IPS-18c (cell line): ENCODE measurements at regions not wholly inside any gene's neighbourhood (a gene's known extent, or its start where the extent isn't known, plus 50 kb on each side); places are given as distances from the start of the nearest gene placed in this dataset.

Experiments
- H3K4me3 ChIP-seq: 2 replicates; pipeline ENCODE4 v1.7.0; 2013; ENCODE audit warnings: low read depth, mild to moderate bottlenecking, low read length, moderate library complexity; ENCODE audit not compliant: insufficient read depth
- H3K9me3 ChIP-seq: one replicate; pipeline ENCODE4 v1.6.1; 2013; ENCODE audit warnings: mild to moderate bottlenecking, low read length, moderate library complexity; ENCODE audit not compliant: control insufficient read depth, insufficient read depth

GRCh38 chr10:15462253-15462897, 91.3 kb upstream of the FAM171A1 start:
- no peaks in the 10 kb centered on the region for H3K9me3 ChIP-seq

DNA sequence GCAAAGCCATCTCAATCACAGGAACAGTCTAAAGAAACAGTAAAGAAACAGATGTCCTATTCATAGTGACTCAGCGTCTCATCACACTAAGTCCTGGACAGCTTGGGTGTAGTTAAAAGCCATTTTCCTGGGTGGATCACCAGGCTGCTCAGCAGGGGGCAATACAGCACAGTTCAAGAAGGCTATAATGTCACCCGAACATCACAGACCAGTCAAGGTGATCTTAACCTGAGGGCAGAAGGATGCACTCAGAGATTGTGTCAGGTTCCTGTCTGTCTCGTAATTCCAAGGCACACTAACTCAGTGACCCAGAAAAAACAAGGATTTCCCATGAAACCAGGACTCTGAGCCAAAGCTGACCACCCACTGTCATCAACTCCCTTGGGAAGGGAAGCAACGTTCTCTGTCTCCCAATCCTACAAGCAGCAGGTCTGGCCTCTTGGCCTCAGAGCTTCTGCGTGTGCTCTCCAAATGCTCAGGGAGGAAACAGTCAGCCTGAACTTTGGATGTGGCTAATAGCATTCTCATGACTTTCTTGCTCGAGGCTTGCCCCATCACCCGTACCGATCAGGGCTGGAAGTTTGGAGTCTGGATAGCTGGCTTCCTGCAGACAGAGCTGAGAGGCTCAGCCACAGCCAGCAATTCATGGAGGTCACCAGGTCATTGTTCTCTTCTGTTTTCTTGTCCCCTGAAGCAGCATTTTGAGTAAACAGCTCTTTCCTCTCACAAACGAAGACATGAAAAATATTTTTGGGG, 90.4 kb upstream of the FAM171A1 start:
- Histone ChIP-seq H3K4me3 (no peak overlapping the region), H3K9me3 (no peaks in the 10 kb centered on the region)

More at GRCh38 chr10:15462253-15462897, 91.3 kb upstream of the FAM171A1 start:
- H3K4me3 ChIP-seq: no peak overlapping the region

GRCh38 chr10:15460661-15461060, 89.6 kb upstream of the FAM171A1 start:
- Histone ChIP-seq H3K4me3 (no peak overlapping the region), H3K9me3 (no peaks in the 10 kb centered on the region)

DNA sequence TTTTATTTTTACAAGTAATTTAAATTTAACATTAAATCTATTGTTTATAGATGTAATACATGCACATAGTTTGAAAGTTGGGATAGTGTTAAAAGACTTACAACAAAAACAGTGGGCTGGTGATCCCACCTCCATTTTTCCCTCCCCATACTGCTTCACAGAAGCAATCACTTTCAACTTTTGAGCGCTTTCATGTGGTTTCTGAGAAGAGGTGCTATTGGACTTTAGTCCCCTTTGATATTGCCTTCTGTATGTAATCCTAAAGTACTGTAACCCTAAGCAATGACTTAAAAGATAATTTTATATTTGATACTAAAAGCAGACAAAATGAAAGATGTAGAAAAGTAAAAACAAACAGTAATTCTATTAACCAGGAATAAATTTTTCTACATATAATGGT, 88.1 kb upstream of the FAM171A1 start:
- Histone ChIP-seq H3K4me3 (no peak overlapping the region), H3K9me3 (no peaks in the 10 kb centered on the region)

- no peaks in the 10 kb centered on the region for H3K9me3 ChIP-seq
- H3K4me3 ChIP-seq: no peak overlapping the region
These were observed 86.3 kb upstream of the FAM171A1 start for GRCh38 chr10:15457382-15457781.

DNA sequence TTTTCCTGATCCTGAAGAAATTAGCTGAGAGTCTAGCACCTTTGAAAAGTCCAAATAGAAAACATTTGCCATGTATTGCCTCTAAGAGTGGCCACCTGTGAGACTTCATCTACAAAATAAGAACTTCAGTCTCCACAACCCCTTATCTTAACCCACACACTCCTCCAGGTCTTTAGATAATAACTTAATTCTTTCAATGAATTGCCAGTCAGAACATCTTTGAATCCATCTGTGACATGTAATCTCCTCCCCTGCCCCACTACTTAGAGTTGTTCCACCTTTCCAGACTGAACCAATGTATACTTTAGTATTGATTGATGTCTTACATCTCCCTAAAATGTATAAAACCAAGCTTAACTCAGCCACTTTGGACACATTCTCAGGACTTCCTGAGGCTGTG, 84.4 kb upstream of the FAM171A1 start:
- no peak overlapping the region for H3K4me3 ChIP-seq
- no peaks in the 10 kb centered on the region for H3K9me3 ChIP-seq

- Histone ChIP-seq H3K4me3 (no peak overlapping the region), H3K9me3 (no peaks in the 10 kb centered on the region)
These were observed 82.8 kb upstream of the FAM171A1 start for GRCh38 chr10:15453926-15454325.

DNA sequence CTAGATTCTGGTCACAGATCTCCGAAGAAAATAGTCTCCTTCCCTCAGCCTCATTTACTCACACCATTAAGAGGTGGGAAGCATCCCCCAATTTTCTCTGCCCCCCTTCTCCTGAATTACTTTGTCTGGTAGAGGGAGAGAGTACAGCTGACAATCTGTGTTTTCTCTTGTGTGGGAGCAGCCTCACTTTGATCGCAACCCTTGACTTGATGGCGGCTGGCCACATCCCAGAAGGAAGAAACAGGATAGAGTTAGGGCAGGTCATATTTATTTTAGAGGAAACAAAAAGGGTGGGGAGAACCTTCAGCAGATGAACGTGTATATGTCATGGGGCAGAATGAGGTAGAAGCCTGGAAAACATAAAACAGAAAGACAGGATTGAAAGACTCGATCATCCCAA, 82.4 kb upstream of the FAM171A1 start:
- Histone ChIP-seq H3K4me3 (no peak overlapping the region), H3K9me3 (no peaks in the 10 kb centered on the region)

DNA sequence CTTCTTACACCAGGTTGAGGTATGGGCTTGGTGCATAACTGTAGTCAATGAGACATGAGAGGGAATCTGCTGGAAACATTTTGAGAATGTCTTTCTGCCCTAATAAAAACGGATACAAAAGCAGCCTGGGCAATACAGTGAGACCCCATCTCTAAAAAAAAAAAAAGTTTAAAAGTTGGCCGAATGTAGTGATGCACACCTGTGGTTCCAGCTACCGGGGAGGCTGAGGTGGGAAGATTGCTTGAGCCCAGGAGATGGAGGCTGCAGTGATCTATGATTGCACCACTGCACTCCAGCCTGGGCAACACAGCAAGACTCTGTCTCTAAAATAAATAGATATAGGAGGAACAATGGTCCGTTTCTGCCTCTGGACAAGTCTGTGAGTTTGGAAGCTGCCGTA, 81.5 kb upstream of the FAM171A1 start:
- H3K4me3 ChIP-seq: no peak overlapping the region
- no peaks in the 10 kb centered on the region for H3K9me3 ChIP-seq

DNA sequence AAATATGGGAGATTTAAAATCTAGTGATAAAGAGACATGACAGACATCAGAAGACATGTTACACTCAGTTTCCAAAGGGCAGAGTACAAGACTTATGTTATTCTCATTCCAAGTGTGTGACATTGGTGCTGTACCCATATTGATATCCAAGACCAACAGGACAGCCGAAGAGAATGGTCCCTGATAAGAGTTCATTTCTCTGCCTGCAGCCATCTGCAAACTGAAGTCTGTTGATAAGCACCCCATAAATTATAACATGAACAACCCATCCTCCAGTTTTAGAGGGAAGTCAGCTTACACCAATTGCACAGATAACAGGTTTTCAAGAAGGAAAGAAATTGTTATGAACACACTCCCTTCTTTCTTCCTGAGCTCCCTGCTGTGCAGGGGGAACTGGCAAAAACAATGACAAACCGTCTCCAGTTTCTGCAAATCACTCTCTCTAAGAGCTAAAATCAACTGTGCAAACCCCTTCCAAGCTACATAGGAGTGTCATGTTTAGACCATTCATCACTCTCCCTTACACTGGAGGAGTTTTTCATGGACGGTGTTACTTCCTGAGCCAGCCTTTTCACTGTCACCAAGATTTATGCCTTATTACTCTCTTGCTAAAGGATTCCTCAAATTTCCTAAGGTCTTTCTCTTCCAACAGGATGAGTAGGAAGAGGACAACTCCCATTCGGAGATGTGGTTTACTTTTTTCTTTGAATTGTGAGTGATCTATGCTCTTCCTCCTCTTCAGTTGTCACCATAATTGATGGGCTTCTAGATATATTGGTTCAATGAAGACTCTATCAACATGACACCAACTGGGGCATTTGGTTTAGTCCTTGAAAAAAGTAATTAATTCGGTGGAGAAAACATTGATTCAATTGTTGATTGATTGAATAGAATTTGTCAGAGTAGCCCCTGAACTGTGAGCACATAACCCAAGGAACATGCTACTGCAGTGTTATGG, 80.3 kb upstream of the FAM171A1 start:
- Histone ChIP-seq H3K4me3 (no peak overlapping the region), H3K9me3 (no peaks in the 10 kb centered on the region)

DNA sequence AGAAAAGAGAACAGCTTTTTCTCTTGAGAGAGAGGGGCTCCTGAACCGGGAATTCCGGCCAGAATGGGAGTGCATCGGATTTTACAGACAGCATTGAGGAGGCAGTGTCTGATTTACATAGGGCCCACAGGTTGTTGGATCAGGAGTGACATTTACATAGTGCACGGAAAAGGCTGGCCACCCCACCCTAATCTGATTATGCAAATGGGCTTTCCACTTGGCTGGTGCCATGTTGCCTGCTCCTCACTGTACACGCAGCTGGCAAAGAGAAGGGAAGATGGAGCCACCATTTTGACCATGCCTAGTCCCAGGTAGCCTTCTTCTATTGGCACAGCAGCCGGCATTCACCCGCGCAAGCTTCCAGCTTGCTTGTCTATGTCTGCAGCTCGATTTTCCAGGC, 77.5 kb upstream of the FAM171A1 start:
- Histone ChIP-seq H3K4me3 (no peak overlapping the region), H3K9me3 (peaks cover 3% of the 10 kb centered on the region)

DNA sequence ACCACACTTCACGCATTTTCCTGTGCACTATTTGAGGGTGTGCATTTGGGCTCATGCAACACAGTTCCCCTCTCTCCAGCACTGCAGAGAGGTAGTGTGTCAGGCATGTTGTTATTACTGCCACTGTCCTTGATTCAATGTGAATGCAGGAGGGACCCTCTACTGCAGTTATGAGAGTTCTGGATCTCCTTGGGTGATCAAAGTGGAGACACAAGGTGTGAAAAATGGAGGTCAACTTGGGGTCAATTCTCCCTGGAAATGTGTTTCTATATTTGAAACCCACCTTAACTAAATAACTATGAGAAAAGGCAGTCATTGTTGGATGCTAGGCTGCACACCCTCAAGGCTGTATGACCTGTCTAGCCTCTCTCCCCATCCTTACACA, 73.9 kb upstream of the FAM171A1 start:
- H3K4me3 ChIP-seq: no peak overlapping the region
- H3K9me3 ChIP-seq: peaks cover 3% of the 10 kb centered on the region

DNA sequence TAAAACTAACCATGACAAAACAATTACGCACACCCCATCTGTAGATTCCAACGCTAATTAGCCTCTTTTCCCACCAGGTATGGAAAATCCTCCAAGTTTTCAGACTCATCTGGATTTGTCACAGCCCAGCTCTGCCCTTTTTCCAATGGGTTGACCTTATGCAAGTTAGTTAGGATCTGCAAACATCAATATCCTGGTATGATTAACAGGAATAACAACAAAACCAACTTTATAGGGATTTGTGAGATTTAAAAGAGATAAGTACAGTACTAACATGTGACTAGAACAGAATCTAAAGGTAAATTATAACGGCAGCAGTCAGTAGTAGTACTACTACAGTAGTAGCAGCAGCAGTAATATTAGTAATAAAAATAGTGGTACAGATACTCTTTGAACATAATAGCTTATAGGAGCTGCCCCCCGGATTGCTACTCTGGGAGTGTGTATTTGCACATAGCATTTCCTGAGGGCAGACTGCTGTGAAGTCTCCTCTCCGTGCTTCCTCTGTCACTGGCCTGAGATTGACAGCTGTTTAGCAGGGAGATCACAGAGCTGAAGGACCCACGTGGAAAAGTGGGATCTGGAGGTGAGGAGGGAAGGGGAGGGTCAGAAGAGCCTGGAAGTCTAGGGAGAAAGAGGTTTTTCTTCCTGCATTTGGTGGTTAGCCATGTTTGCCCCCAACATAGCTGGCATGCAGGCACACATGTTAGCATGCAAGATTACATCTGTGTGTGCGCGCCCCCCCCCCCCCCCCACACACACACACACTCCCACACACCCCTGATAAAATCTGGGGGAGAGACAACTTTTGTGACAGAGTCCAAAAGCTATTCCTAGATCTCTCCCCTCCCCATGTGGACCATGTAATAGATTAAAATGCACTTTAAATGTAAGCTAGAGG, 73.3 kb upstream of the FAM171A1 start:
- H3K9me3 ChIP-seq: peaks cover 3% of the 10 kb centered on the region
- H3K4me3 ChIP-seq: no peak overlapping the region

GRCh38 chr10:15442056-15442455, 71.0 kb upstream of the FAM171A1 start:
- Histone ChIP-seq H3K9me3 (peaks cover 3% of the 10 kb centered on the region), H3K4me3 (no peak overlapping the region)

DNA sequence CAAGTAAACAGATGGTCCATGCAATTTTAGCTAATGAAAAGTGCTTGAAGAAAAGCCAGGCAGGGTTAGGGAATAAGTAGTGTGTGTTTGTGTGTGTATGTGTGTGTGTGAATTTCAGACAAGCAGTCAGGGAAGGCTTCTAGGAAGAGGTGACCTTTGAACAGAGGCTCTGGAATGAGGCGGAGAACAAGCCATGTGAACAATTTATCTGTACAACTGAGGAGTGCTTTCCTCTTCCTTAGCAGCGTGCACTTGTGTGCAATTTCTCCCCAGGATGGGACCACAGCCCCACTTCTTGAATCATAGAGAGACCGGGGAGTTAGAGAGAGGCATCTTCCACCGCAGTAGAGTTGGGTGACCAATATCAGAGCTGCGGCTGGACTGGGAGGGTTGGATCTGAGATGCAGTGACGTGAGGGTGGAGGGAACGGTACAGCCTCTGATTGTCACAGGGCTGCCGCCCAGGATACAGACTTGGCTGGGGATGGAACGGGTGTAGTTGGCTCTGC, 69.2 kb upstream of the FAM171A1 start:
- no peak overlapping the region for H3K4me3 ChIP-seq
- peaks cover 3% of the 10 kb centered on the region for H3K9me3 ChIP-seq

DNA sequence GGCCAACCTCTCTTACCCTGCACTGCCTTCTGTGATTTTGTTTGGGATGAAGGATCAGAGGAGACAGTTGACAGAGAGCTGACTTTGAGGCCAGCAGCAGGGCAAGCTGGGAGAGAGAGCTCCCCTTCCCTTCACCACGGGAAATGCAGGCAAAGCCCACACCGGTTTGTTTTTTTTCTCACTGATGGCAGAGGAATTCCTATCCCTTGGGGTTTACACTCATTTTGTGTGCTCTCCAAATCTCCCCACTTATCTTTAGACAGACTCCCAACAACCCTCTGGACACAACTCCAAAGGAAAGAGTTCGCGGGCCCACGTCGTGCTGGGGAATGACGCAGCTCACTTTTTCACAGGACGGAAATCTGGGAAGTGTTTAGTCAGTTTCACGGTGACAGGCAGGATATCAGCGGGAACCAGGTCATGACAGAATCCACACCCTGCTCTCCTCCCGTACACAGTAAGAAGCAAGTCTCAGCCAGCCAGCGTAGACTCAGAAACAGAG, 68.3 kb upstream of the FAM171A1 start:
- peaks cover 3% of the 10 kb centered on the region for H3K9me3 ChIP-seq
- no peak overlapping the region for H3K4me3 ChIP-seq
